Neuronal stem cell (in vitro differentiated cells): ENCODE measurements at regions not wholly inside any gene's neighbourhood (a gene's known extent, or its start where the extent isn't known, plus 50 kb on each side); places are given as distances from the start of the nearest gene placed in this dataset.

Source experiments
- DNase-seq: peaks from one replicate; pipeline ENCODE4 v3.0.0-alpha.2; 2013; ENCODE audit warnings: low spot score
- H2AFZ ChIP-seq: one replicate; pipeline ENCODE4 v1.6.1; 2013; ENCODE audit warnings: mild to moderate bottlenecking, low read length, inconsistent platforms
- H2AK5ac ChIP-seq: 2 replicates; pipeline ENCODE4 v1.6.1; 2013; ENCODE audit warnings: low read depth, mild to moderate bottlenecking, inconsistent platforms, low read length, moderate library complexity, mixed read lengths
- H2BK120ac ChIP-seq: 2 replicates; pipeline ENCODE4 v1.6.1; 2013; ENCODE audit warnings: low read depth, mild to moderate bottlenecking, inconsistent platforms, low read length, moderate library complexity, mixed read lengths
- H2BK12ac ChIP-seq: one replicate; pipeline ENCODE4 v1.6.1; 2013; ENCODE audit warnings: low read length, inconsistent platforms
- H2BK15ac ChIP-seq: 2 replicates; pipeline ENCODE4 v1.6.1; 2013; ENCODE audit warnings: mild to moderate bottlenecking, low read length, inconsistent platforms, mixed read lengths
- H2BK5ac ChIP-seq: one replicate; pipeline ENCODE4 v1.6.1; 2013; ENCODE audit warnings: inconsistent platforms, mild to moderate bottlenecking, low read length, moderate library complexity
- H3K14ac ChIP-seq: one replicate; pipeline ENCODE4 v1.6.1; 2013; ENCODE audit warnings: low read length, inconsistent platforms
- H3K18ac ChIP-seq: 2 replicates; pipeline ENCODE4 v1.6.1; 2013; ENCODE audit warnings: low read length, inconsistent platforms
- H3K23ac ChIP-seq: 2 replicates; pipeline ENCODE4 v1.6.1; 2013; ENCODE audit warnings: low read depth, mild to moderate bottlenecking, mixed read lengths, low read length, inconsistent platforms; ENCODE audit not compliant: poor library complexity
- H3K27ac ChIP-seq: replicated peaks from 3 replicates; pipeline ENCODE4 v1.5.1; 2013; ENCODE audit warnings: low read length, inconsistent platforms
- H3K27me3 ChIP-seq, 3 experiments: 2 replicates each; pipeline ENCODE4 v1.6.1; 2013; ENCODE audit warnings: low read length in 3 of 3, mild to moderate bottlenecking in 2 of 3, inconsistent platforms in 1 of 3, low read depth in 1 of 3, mixed read lengths in 1 of 3, moderate library complexity in 1 of 3; ENCODE audit not compliant: control insufficient read depth in 3 of 3, insufficient read depth in 3 of 3
- H3K36me3 ChIP-seq, 2 donors: replicated peaks in 1 of 2; 2 replicates each; pipeline ENCODE4 v1.6.1; 2013; ENCODE audit warnings: low read length in 2 of 2; ENCODE audit not compliant: control insufficient read depth in 2 of 2, insufficient read depth in 2 of 2
- H3K4ac ChIP-seq: 2 replicates; pipeline ENCODE4 v1.6.1; 2013; ENCODE audit warnings: inconsistent platforms, mild to moderate bottlenecking, low read length, moderate library complexity
- H3K4me1 ChIP-seq, 2 donors: 1 replicate in 1 of 2; 2 replicates in 1 of 2; pipeline ENCODE4 v1.6.1; 2013; ENCODE audit warnings: low read length in 2 of 2, low read depth in 1 of 2; ENCODE audit not compliant: control insufficient read depth in 2 of 2, insufficient read depth in 1 of 2
- H3K4me2 ChIP-seq: one replicate; pipeline ENCODE4 v1.6.1; 2013; ENCODE audit warnings: mild to moderate bottlenecking, low read length, inconsistent platforms; ENCODE audit not compliant: insufficient read depth, poor library complexity, severe bottlenecking
- H3K4me3 ChIP-seq, 2 donors: 2 replicates each; pipeline ENCODE4 v1.5.1; 2013; ENCODE audit warnings: low read length in 2 of 2, mild to moderate bottlenecking in 2 of 2, inconsistent platforms in 1 of 2, moderate library complexity in 1 of 2
- H3K79me1 ChIP-seq: one replicate; pipeline ENCODE4 v1.6.1; 2013; ENCODE audit warnings: low read depth, mild to moderate bottlenecking, inconsistent platforms, low read length, moderate library complexity
- H3K9ac ChIP-seq: one replicate; pipeline ENCODE4 v1.6.1; 2013; ENCODE audit warnings: mild to moderate bottlenecking, low read depth, low read length, inconsistent platforms; ENCODE audit not compliant: poor library complexity
- H3K9me3 ChIP-seq, 2 donors: replicated peaks in 1 of 2; 2 replicates each; pipeline versions ENCODE3 to v1.6.1; 2013; ENCODE audit warnings: low read length in 2 of 2, mild to moderate bottlenecking in 2 of 2, inconsistent platforms in 1 of 2, low read depth in 1 of 2, mixed read lengths in 1 of 2, moderate library complexity in 1 of 2; ENCODE audit not compliant: control insufficient read depth in 2 of 2, insufficient read depth in 1 of 2
- H4K8ac ChIP-seq: one replicate; pipeline ENCODE4 v1.6.1; 2013; ENCODE audit warnings: low read depth, mild to moderate bottlenecking, inconsistent platforms, low read length, moderate library complexity
- H4K91ac ChIP-seq: one replicate; pipeline ENCODE4 v1.6.1; 2013; ENCODE audit warnings: low read length, low read depth, mild to moderate bottlenecking, inconsistent platforms; ENCODE audit not compliant: poor library complexity
- WGBS, 2 donors: extraction: QIAGEN DNeasy Blood & Tissue Kit; methylation state at CpG; one replicate each; pipeline ENCODE4 v1.1.7; 2013; ENCODE audit warnings: missing lambda C conversion rate in 2 of 2, mixed read lengths in 1 of 2; ENCODE audit not compliant: insufficient read length in 2 of 2, insufficient replicate concordance in 1 of 2; ENCODE audit errors: extremely low coverage in 2 of 2; 5-methylcytosine and 5-hydroxymethylcytosine counted together

DNA sequence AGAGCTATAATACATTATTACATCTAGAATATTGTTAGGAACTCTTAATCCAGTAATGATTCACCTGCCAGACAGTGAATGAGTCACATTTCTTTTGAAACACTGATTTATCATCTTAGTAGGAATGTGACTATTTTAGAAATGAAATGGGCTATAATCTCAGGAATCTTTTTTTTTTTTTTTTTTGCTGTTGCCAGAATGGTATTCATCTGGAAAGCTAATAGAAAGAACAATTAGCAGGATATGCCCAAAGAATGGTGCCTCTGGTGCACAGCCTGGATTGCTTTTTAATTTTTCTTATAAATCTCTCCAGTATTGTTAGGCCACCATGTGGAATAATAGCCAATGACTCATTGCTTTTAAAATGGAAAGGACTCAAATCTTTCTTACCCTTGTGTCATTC is 181.1 kb upstream of the SMIM31 start:
- H3K18ac ChIP-seq, result no peak overlapping the region
- no peak overlapping the region for H4K8ac ChIP-seq
- H2BK15ac ChIP-seq, result no peak overlapping the region
- H4K91ac ChIP-seq, result no peak overlapping the region
- H2BK120ac ChIP-seq, result no peak overlapping the region
- no peak overlapping the region for H2AFZ ChIP-seq
- H2BK5ac ChIP-seq, result no peak overlapping the region
- H2AK5ac ChIP-seq, result no peak overlapping the region
- no peaks in the 10 kb centered on the region for H3K27me3 ChIP-seq
- no peak for DNase-seq
- H3K27ac ChIP-seq, result no peak overlapping the region
- no peak overlapping the region for H3K9ac ChIP-seq
- no peaks in the 10 kb centered on the region for H3K36me3 ChIP-seq
- no peak overlapping the region for H3K4me3 ChIP-seq
- H3K14ac ChIP-seq, result no peak overlapping the region
- H3K4me1 ChIP-seq, result peaks cover 0 to 2% of the 10 kb centered on the region in 2 donors
- H3K4ac ChIP-seq, result no peak overlapping the region
- no peak overlapping the region for H3K23ac ChIP-seq
- H3K79me1 ChIP-seq, result no peaks in the 10 kb centered on the region
- H2BK12ac ChIP-seq, result no peak overlapping the region
- no peaks in the 10 kb centered on the region for H3K9me3 ChIP-seq
- H3K4me2 ChIP-seq, result no peak overlapping the region

DNA sequence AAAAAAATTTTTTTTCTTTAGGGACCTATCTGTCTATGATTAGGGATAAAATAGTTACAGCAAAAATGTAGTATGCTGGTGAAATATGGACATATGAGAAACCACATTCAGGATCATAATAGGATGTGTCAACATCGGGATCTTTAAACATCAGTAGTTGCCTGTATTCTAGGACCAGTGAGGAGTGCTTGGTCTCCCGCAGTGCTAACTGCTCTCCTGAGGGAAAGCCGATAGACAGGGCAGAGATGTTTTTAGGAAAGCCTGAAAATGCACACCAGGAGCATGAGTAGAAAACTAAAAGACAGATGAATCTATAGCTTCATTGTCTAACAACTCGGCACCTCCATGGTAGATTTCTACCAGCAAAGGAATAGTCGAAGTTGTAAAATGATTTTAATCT is 178.1 kb upstream of the SMIM31 start:
- H2BK12ac ChIP-seq, result no peak overlapping the region
- no peak overlapping the region for H3K4ac ChIP-seq
- H2AFZ ChIP-seq, result no peak overlapping the region
- no peak for DNase-seq
- no peak overlapping the region for H2BK15ac ChIP-seq
- H2BK120ac ChIP-seq, result no peak overlapping the region
- H3K4me3 ChIP-seq, result no peak overlapping the region
- no peak overlapping the region for H3K18ac ChIP-seq
- H3K9ac ChIP-seq, result no peak overlapping the region
- H3K27ac ChIP-seq, result no peak overlapping the region
- no peak overlapping the region for H2AK5ac ChIP-seq
- no peak overlapping the region for H4K8ac ChIP-seq
- H3K27me3 ChIP-seq, result no peaks in the 10 kb centered on the region
- H3K23ac ChIP-seq, result no peak overlapping the region
- no CpG with 5 or more reads among the region's 5 CpGs for WGBS, 2 donors
- H3K14ac ChIP-seq, result no peak overlapping the region
- no peaks in the 10 kb centered on the region for H3K9me3 ChIP-seq
- no peak overlapping the region for H2BK5ac ChIP-seq
- H4K91ac ChIP-seq, result no peak overlapping the region
- no peak overlapping the region for H3K4me2 ChIP-seq
- peaks cover 0 to 2% of the 10 kb centered on the region in 2 donors for H3K4me1 ChIP-seq
- H3K79me1 ChIP-seq, result peaks cover 3% of the 10 kb centered on the region
- no peaks in the 10 kb centered on the region for H3K36me3 ChIP-seq

DNA sequence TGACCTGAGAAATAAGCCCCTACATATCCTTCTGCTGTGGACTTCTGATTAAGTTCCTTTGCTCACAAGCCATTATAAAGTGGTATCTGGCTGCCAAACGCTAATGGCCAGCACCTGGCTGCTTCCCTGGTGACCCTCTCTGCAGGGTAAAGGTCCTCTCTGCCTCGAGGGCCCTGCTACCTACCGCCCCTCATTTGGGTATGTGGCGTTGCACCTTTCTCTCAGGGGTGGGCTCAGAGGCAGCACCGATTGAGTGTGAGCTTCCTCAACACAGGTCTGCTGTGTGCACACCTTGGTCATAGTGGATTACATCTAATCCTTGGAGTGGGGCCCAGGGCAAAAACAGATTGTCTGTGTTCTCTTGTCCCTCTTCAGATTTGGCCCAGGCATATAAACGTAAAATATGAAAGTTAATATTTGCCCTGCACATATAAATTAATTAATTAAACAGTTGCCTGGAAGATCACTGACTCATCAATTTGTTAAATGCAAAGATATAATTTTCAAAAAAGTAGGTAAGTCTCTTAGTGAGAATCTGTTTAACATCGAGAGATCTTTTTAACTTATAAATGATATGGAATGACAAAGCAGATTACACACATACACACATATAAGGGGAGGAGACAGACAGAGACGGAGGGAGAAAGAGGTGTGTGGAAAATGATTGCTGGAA is 174.5 kb upstream of the SMIM31 start:
- WGBS, 2 donors, result 100% methylated on average over 1 of the region's 8 CpGs; no CpG with 5 or more reads in 1 of the 2 donors
- no peak overlapping the region for H3K9ac ChIP-seq
- no peak overlapping the region for H3K27ac ChIP-seq
- H3K4me3 ChIP-seq, result no peak overlapping the region
- no peak overlapping the region for H4K91ac ChIP-seq
- H3K18ac ChIP-seq, result peak overlapping the region; percentile 90
- no peak overlapping the region for H3K4me2 ChIP-seq
- no peak for DNase-seq
- no peak overlapping the region for H2AK5ac ChIP-seq
- no peak overlapping the region for H3K4ac ChIP-seq
- H4K8ac ChIP-seq, result peak overlapping the region; percentile 48
- peaks cover 3% of the 10 kb centered on the region for H3K79me1 ChIP-seq
- H3K36me3 ChIP-seq, result no peaks in the 10 kb centered on the region
- no peaks in the 10 kb centered on the region for H3K4me1 ChIP-seq
- no peak overlapping the region for H2BK120ac ChIP-seq
- H3K9me3 ChIP-seq, result no peaks in the 10 kb centered on the region
- peak overlapping the region; percentile 16 for H2BK12ac ChIP-seq
- no peaks in the 10 kb centered on the region for H3K27me3 ChIP-seq
- no peak overlapping the region for H3K14ac ChIP-seq
- no peak overlapping the region for H2BK5ac ChIP-seq
- no peak overlapping the region for H3K23ac ChIP-seq
- H2AFZ ChIP-seq, result no peak overlapping the region
- peak overlapping the region; percentile 75 for H2BK15ac ChIP-seq

DNA sequence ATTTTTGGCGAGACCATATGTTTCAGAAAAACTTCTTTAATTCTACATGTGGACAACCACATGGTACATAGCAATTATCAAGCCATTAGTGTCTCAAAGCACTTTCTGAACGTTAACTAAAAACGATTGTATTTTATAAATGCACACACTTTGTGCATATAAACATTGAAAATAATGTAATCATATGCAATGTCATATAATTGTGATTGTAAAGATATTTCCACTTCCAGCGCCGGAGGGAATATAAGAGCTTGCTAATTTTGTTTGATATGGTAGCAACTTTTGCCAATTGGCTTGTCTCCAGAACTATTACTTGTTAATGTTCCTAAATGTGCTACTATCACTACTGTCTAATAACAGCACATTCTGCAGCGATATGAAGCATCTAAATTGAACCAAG is 162.3 kb upstream of the SMIM31 start:
- Histone ChIP-seq H3K4ac (no peak overlapping the region), H4K91ac (no peak overlapping the region), H3K79me1 (no peaks in the 10 kb centered on the region), H3K23ac (no peak overlapping the region), H2BK15ac (no peak overlapping the region), H3K18ac (no peak overlapping the region), H4K8ac (no peak overlapping the region), H3K4me1 (no peaks in the 10 kb centered on the region), H3K4me3 (no peak overlapping the region), H3K27me3 (no peaks in the 10 kb centered on the region), H2BK120ac (no peak overlapping the region), H3K9me3 (no peaks in the 10 kb centered on the region), H3K4me2 (no peak overlapping the region), H2AFZ (no peak overlapping the region), H3K14ac (no peak overlapping the region), H2AK5ac (no peak overlapping the region), H3K27ac (no peak overlapping the region), H3K9ac (no peak overlapping the region), H2BK12ac (no peak overlapping the region), H2BK5ac (no peak overlapping the region), H3K36me3 (no peaks in the 10 kb centered on the region)
- WGBS, 2 donors, result no CpG with 5 or more reads among the region's 6 CpGs
- DNase-seq, result no peak
